Skin epidermis (tissue), 12 donors: ENCODE measurements at regions not wholly inside any gene's neighbourhood (a gene's known extent, or its start where the extent isn't known, plus 50 kb on each side); places are given as distances from the start of the nearest gene placed in this dataset.

ENCODE experiments used
- H3K27ac ChIP-seq, 21 experiments: fragments of 200-600 bp; sonication (generic) in 11 of 21; one replicate each; pipeline ENCODE4 v1.5.0; 2020; ENCODE audit warnings: mild to moderate bottlenecking in 3 of 21, inconsistent platforms in 2 of 21, moderate library complexity in 2 of 21
- H3K4me3 ChIP-seq, 7 experiments: fragments of 200-600 bp; sonication (generic) in 2 of 7; one replicate each; pipeline ENCODE4 v1.5.0; 2020; ENCODE audit warnings: inconsistent platforms in 2 of 7, mild to moderate bottlenecking in 2 of 7, moderate library complexity in 1 of 7

DNA sequence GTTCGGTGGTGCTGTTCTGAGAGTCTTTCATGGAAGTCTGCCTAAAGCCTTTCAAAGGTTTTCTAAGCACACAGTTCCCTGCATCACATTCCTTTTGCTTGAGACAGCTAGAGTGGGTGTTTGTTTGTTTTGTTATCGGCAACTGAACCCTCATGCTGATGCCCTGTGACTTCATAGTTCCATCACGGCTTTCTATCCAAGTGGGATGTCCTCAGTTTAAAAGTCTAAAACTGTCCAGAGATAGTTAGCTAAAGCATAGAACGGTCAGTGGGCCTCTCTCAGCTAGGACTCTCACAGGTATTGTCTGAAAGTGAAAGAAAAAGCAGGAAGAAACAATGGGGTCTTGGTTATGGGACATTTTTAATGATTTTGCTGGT lies 337.3 kb downstream of the OSR1 start:
- H3K27ac ChIP-seq = peak overlapping the region in 2 of 21 experiments; percentile 22 to 43
- no peak overlapping the region for H3K4me3 ChIP-seq

- no peak overlapping the region for H3K4me3 ChIP-seq
- peak overlapping the region in 1 of 21 experiments; percentile 43 for H3K27ac ChIP-seq
These were observed 338.0 kb downstream of the OSR1 start for GRCh38 chr2:19020144-19021099.

- no peak overlapping the region for H3K27ac ChIP-seq
- H3K4me3 ChIP-seq = no peak overlapping the region
These were observed 348.9 kb downstream of the OSR1 start for GRCh38 chr2:19009510-19009909.

DNA sequence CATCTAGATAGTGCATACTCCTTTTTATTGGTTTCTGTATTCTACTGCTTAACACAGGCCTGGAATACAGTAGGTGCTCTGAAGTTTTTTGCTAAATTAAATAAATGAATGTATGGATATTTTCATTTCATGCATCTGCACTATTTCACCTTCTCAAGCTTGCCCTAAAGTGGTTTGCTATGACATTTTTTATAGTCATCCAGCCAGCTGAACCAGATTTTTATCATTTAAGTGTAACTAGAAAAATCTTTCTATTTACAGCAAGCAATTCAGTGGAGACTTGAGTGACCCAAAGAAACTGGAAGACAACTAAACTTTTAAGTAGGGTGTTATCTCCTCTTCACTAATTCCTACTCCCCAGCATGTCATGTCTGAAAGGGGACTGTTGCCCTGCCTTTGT lies 354.9 kb downstream of the OSR1 start:
- H3K27ac ChIP-seq = no peak overlapping the region
- no peak overlapping the region for H3K4me3 ChIP-seq

DNA sequence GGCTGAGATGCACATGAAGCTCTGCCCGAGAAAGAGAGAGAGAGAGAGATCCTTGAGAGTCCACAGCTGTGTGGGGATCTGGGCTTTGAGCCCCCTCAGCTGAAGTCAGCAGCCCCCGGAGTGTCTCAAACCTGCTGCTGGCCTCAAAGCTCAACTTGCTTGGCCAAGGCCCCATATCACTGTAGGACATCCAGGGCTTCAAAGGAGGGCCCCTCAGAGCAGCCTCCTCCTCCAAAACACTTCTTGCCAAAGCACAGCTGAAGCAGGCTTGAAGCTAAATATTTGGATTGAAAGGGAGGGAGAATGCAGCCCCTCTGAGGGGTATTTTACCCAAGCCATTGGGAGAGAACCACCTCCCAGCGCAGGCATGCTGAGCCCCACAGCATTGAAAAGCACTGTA lies 357.6 kb downstream of the OSR1 start:
- Histone ChIP-seq H3K27ac (no peak overlapping the region), H3K4me3 (no peak overlapping the region)

DNA sequence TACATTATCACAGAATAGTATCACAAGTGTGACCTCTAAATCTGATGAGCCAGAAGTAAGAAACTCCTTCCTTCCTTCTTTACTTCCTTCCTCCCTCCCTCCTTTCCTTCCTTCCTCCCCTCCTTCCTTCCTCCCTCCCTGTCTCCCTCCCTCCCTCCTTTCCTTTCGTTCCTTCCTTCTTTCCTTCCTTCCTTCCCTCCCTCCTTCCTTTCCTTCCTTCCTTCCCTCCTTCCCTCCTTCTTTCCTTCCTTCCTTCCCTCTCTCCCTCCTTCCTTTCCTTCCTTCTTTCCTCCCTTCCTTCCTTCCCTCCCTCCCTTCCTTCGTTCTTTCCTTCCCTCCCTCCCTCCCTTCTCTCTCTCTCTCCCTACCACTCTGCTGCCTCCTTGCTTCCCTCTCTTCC lies 359.2 kb downstream of the OSR1 start:
- H3K4me3 ChIP-seq = no peak overlapping the region
- no peak overlapping the region for H3K27ac ChIP-seq

DNA sequence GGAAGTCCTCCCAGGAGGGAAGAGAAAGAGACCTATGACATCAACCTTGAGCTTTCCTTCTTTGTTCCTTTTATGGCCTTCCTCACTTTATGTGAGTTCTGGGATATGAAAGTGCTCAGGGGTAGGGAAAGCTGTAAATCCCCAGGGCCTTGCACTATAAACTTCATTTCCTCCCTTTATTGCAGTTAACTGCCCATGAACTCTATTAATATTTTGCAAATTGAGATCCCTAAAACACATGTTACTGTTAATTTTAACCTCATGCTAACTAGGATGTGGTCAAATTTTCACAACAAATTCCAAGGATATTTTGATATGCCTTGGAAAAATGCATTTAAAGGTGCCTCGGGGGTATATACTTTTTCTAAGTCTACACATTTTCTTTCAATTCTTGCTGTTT lies 359.9 kb downstream of the OSR1 start:
- Histone ChIP-seq H3K27ac (no peak overlapping the region), H3K4me3 (no peak overlapping the region)

DNA sequence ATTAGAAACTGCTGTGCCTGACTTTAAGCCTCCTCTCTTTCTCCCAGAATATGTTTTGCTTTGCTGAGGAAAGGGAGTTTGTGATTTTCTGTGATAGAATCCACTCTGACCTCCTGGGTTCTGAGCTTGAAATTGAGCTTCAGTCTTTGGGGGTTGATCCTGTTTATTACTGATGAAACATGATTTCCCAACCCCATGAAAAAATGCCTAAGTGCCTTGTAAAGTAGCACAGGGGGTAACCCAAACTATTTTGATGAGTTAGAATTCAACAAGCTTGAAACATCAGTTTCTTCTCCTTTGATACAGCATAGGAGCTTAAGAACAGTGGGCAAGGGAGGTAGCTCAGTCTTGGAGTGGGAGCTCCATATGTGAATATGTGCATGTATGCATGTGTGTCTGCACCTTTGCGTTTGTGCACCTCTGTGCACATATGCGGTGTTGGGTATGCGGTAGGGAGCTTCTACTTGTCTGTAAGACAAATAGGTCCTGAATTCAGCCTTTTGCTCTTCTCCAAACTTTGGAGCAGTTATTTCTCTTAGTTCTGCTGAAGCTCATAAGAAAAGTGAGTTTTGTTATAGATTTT lies 364.6 kb downstream of the OSR1 start:
- Histone ChIP-seq H3K27ac (no peak overlapping the region), H3K4me3 (no peak overlapping the region)

GRCh38 chr2:18991177-18992168 lies 366.9 kb downstream of the OSR1 start:
- Histone ChIP-seq H3K4me3 (no peak overlapping the region), H3K27ac (no peak overlapping the region)

DNA sequence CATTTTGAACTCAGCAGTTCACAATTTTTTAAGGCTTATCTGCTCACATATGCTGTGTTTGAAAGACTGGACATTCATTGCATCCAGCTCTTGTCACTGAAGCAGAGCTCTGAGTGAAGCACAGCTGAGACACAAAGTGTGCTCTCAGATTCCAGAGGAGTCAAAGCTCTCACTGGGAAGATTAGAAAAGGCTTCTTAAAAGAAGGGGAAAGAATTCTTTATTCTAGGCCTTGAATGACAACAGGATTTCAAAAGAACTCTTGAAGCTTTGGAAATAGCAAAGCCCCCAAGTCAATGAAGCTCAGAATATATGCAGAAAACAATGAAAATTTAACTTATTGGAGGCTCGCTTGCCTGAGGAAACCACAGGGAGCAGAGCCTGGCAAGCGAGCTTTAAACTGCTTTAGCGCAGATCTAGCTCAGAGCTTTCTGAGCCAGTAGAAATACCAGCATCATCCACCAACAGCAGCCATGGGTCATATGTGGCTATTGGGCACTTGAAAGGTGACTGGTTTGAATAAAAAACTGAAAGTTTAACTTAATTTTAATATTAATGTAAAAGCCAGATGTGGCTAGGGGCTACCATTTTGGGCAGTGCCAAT lies 369.7 kb downstream of the OSR1 start:
- no peak overlapping the region for H3K4me3 ChIP-seq
- no peak overlapping the region for H3K27ac ChIP-seq

GRCh38 chr2:18987592-18988073 lies 370.8 kb downstream of the OSR1 start:
- no peak overlapping the region for H3K4me3 ChIP-seq

DNA sequence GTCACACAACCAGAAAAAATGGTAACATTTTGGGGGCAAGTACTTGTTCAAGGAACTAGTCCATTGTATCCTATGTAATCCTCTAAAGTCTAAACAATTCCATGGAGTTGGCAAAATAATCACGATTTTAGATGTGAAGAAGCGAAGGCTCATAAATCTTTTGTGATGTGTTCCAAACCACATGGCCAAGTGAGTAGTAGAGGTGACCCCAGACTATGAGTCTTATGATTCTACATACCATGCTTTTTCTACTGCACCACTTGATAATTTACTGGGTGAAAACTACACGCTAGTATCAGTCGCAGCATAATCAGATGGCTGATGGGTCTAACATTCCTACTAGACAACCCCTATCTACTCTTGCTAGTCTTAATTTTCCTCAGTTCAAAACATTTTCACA lies 371.4 kb downstream of the OSR1 start:
- no peak overlapping the region for H3K4me3 ChIP-seq
- H3K27ac ChIP-seq = no peak overlapping the region

More at GRCh38 chr2:18987592-18988073, 370.8 kb downstream of the OSR1 start:
- no peak overlapping the region for H3K27ac ChIP-seq

DNA sequence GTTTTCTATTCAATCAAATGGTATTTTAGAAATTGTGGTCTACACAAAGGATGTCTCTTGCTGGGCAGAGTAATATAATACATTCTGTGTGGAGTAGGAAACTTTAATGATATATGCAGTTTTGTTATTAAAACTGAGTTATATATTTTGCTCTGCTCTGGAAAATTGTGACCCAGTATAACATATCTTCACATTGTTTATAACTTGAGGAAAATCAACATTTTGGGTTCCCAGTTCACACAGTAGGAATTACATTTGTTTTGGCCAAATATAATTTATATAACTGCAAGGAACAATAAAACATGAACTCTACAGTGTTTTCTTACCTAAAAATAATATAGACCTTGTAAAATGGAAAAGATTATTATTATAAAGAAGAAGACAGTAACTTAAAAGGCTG lies 372.4 kb downstream of the OSR1 start:
- Histone ChIP-seq H3K27ac (no peak overlapping the region), H3K4me3 (no peak overlapping the region)

- no peak overlapping the region for H3K27ac ChIP-seq
These were observed 377.5 kb downstream of the OSR1 start for GRCh38 chr2:18980786-18981430.

GRCh38 chr2:18980104-18980785 lies 378.2 kb downstream of the OSR1 start:
- H3K27ac ChIP-seq = no peak overlapping the region

More at GRCh38 chr2:18980786-18981430, 377.5 kb downstream of the OSR1 start:
- H3K4me3 ChIP-seq = no peak overlapping the region

GRCh38 chr2:18977409-18977808 lies 381.0 kb downstream of the OSR1 start:
- Histone ChIP-seq H3K27ac (peak overlapping the region in 4 of 21 experiments; percentile 21 to 77 (median 42)), H3K4me3 (no peak overlapping the region)

More at GRCh38 chr2:18980104-18980785, 378.2 kb downstream of the OSR1 start:
- H3K4me3 ChIP-seq = no peak overlapping the region

DNA sequence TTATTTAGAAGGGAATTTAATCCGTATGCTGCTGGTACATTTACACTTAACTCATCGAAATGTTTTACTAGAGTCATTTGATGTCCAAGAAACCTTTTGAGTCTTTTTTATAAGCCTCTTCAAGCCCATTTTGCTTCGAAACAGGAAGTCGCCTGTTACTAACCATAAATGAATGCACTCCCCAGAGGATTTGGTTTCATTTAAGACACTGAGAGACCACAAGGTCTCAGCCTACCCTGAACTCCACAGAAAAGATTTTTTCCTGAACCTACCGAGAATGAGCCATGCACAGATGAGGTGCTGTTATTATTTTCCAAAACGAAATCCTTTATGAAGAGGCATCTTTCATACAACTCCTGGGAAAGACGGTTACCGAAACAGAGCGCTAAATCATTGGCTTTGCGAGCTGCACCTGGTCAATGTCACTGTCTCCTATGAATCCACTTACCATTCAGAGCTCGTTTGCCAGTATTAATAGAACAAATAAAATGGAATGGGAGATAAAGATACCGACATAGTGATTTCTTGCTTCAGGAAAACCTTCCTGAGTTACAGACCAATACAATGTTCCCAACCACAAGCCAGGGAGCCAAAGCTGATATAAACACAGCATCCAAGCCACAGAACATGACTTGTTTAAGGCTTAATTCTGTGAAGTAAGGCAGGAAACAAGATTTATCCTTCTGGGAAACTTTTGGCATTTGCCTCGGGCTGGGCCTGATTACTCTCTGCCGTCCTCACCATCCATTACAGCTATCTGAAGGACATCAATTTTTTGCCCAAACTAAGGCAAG lies 382.1 kb downstream of the OSR1 start:
- Histone ChIP-seq H3K27ac (peak overlapping the region in 9 of 21 experiments; percentile 21 to 77 (median 43)), H3K4me3 (no peak overlapping the region)
